ENCODE measurements at regions not wholly inside any gene's neighbourhood (a gene's known extent, or its start where the extent isn't known, plus 50 kb on each side); places are given as distances from the start of the nearest gene placed in this dataset.

DNA sequence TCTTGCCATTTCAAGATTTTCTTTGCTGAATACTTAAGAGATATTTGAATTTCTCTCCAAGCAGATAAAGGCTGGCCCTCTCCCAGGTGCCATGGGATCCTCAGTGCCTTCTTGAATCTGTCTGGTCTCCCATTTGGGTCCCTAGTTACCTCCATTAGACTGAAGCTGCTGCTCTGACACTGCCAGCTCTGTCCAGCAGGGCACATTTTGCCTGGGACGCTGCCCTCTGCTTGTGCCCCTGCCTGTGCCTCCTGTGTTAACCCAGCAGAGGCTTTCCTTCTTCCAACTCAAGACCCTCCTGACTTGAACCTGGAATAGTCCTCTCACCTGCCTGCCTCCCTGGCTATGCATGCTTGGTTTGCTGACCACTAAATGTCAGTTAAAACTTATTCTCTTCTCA lies 406.3 kb downstream of the BUD13 start:
- no peak for TF ChIP-seq ZFP30 (CRISPR knock-in tag; IDR thresholded peaks at IDR 0.05)
- no peak for TF ChIP-seq ESRRG (CRISPR knock-in tag; IDR thresholded peaks at IDR 0.05)
- no peak for TF ChIP-seq PPARA (CRISPR knock-in tag; IDR thresholded peaks at IDR 0.05; ENCODE audit: borderline replicate concordance)
- TF ChIP-seq, protein P1, sequence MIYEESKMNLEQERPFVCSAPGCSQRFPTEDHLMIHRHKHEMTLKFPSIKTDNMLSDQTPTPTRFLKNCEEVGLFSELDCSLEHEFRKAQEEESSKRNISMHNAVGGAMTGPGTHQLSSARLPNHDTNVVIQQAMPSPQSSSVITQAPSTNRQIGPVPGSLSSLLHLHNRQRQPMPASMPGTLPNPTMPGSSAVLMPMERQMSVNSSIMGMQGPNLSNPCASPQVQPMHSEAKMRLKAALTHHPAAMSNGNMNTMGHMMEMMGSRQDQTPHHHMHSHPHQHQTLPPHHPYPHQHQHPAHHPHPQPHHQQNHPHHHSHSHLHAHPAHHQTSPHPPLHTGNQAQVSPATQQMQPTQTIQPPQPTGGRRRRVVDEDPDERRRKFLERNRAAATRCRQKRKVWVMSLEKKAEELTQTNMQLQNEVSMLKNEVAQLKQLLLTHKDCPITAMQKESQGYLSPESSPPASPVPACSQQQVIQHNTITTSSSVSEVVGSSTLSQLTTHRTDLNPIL (CRISPR knock-in tag; IDR thresholded peaks at IDR 0.05; ENCODE audit: low read depth) = no peak
- no peak for TF ChIP-seq BACH2 (CRISPR knock-in tag; IDR thresholded peaks at IDR 0.05; ENCODE audit: borderline replicate concordance)
